NCI-H526 treated with DMSO at 0.1 percent for 48 hours (cell line): ENCODE measurements at regions not wholly inside any gene's neighbourhood (a gene's known extent, or its start where the extent isn't known, plus 50 kb on each side); places are given as distances from the start of the nearest gene placed in this dataset.
"Not testable (repeated sequence)": the region's sequence is repeated elsewhere in the genome, so short reads cannot be mapped to it uniquely, and the experiment has no call there.

Experiments used
- DNase-seq: peaks from one replicate; lab custom pipeline; 2025; lab: John Stamatoyannopoulos, UW

DNA sequence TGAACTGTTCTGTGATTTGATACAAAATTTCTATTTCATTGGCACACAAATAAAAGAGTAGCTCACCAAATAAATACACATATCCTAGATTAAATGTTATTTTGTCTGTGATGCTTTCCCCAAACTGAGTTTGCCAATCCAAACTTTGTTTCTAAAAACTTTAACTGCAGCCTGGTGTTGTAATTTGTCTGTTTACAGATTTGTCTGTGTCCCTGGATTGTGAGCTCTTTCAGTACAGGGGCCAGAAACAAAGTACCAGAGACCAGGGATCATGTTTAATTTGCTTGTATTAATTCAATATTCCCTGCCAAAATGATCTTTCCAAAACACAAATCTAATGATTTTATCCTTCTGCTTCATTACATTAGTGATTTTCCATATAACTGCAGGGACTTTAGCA, 1044.6 kb upstream of the GJE1 start:
- no peak for DNase-seq

DNA sequence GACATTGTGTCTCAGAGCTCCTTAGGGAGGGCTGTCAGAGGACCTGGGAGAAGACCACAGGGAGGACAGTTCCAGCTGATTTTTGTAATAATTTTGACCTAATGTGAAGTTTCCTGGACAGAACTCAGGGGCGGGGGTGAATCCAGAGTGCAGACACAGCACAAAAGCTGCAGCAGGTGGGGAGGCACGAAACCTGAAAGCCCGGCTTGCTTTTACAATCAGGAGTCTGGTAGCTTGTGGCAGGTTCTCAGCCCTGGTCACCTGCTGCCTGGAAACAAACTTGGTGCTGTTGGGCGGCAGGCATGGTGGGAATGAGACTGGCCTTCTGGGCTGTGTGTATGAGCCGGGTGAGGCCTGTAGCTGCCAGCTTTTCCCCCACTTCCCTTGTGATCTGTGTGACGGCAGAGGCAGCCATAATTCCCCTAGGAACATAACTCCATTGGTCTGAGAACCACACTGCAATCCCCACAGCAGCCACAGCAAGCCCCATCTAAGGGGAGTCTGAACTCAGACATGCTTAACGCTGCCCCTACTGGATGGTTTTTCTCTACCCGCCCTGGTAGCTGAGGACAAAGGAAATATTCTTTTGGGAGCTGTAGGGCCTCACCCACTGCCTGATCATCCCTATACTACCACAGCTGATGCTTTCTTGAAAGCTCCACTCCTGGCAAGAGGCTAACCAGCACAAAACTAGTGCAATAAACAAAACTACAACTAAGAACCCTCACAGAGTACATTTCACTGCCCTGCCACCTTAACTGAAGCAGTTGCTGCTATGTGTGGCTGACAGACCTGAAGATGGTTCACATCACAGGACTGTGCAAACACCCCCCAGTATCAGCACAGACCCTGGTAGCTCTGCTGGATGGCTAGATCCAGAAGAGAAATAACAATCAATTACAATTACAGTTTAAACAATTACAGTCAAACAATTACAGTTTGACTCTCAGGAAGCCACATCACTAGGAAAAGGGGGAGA, 1055.1 kb upstream of the GJE1 start:
- peak; percentile 32 for DNase-seq

DNA sequence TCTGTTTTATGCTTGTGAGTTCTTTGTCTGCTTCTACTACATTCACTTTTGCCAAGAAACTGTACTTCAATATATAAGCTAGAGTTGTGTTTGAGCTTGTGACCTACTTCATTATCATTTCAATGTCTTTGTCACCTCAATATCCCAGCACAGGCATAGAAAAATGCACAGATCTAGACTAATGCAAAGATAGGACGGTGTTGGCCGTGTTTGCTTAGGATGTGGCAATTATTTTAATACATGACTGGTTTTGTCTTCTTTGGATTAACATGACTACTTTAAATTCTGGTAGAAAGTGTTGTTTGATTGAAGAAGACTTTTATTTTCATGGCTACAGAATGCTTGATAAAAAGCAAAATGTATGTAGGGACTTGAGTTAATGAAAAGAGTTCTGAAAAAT, 1075.0 kb upstream of the GJE1 start:
- no peak for DNase-seq

DNA sequence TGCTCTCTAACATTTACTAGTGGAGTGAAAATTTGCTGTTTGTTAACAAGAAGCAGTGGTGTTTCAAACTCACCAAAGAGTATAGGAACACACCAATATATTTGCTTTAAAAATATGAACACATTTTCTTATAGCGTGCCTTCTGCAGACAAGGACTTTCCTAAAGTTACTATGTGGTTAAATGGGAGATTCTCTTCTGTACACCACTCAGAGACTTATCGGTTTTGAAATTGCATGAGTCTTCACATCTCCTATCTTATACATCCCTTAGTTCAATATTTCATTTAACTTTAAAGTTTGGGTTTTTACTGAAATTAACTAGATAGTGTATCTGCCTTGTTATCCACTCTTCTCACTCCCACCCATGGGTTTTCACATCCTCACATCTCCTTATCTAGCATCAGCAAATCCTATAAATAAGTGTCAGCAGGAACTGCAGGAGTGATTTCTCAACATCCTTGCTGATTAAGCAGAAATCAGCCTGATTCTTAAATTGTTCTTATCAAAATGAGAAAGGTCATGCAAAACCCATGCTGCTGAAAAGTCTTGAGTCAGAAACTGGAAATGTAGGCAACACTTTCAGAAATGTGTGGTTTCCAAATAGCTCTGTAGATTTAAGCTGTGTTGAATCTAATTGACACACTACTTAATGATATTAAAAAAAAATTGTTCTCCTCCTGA, 1075.6 kb upstream of the GJE1 start:
- no peak for DNase-seq

DNA sequence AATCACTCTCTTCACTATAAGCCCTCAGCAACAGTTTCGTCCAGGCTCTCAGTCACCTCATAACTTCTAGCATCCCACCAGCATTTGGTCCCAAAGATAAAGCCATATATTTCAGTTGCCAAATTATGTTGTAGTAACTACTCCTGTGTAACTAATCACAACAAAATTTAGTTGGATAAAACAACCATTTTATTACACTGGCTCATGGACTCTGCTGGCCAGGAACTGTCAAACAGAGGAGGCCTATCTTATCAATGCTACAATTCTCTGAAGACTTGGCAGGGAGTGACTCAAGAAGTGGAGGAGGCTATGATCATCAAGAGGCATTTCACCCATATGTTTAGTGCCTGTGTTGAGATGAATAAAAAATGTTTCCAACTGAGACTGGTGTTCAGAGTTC, 1082.3 kb upstream of the GJE1 start:
- DNase-seq: no peak

DNA sequence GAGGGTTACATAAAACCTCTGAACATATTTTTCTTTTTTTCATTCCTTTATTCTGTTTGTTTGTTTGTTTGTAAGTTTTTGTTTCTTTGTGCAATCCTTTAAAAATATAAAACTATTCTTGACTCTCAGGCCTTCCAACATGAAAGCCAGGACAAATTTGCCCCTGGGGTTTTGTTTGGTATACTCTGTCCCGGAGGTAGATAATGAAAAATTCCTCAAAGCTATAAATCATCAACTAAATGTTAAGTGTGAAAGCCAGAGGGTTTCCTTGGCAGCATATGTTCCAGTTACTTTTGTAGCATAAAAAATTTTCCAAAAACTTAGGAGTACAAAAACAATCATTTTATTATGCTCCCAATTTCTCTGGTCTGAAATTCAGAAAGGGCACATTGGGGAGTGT, 1084.3 kb upstream of the GJE1 start:
- no peak for DNase-seq

DNA sequence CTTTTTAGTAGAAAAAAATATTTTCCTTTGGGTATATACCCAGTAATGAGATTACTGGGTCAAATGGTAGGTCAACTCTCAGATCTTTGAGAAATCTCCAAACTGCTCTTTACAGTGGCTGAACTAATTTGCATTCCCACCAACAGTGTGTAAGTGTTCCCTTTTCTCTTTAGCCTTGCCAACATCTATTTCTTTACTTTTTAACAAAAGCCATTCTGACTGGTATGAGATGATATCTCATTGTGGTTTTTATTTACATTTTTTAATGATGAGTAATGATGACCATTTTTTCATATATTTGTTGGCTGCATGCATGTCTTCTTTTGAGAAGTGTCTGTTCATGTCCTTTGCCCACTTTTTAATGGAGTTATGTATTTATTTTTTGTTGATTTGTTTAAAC, 1086.2 kb upstream of the GJE1 start:
- not testable (repeated sequence) for DNase-seq

DNA sequence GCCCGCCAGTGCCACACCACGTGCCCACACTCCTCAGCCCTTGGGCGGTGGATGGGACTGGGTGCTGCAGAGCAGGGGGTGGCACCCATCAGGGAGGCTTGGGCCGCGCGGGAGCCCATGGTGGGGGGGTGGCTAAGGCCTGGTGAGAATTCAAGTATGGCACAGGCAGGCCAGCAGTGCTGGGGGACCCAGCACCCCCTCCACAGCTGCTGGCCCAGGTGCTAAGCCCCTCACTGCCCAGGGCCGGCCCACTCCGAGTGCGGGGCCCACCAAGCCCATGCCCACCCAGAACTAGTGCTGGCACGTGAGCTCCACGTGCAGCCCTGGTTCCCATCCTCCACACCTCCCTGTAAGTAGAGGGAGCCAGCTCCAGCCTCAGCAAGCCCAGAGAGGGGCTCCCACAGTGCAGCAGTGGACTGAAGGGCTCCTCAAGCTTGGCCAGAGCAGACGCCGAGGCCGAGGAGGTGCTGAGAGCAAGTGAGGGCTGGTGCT, 1091.1 kb upstream of the GJE1 start:
- DNase-seq: no peak

DNA sequence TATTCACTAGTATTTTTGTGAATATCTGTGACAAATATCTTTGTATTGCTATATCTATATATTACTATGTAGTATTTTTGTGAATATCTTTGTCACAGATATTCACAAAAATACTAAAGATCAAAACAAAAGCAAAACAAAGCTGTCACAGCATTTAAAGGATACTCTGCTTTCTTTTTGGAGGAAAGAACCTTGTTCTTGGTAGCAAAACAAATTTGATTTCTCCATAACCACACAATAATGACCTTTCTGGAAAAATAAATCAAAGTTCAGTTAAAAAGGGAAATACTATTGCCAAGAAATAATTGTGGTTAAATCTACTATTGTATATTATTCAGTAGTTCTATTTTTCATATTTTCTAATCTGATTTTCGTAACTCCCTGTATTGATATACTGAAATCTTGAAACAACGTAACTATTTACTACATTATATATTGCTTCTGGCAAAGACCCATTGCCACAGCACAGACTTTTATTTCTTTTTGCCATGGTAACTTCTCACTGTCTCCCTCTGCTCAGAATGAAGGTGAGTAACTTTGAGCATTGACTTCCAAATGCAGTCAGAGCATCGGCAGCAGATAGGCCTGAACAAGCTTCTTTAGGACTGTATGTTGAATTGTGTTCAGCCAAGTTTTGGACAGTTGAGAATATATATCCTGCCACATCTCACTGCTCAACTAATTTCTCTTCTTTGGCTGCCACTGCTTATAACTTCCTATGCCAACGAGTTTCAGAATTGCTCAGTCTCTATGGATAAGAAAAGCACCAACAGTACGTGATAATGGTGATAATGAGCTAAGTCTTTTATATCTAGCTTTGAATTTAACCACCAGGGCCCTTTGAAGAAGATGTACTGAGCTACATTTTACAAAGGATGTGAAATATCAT, 1097.2 kb upstream of the GJE1 start:
- no peak for DNase-seq

DNA sequence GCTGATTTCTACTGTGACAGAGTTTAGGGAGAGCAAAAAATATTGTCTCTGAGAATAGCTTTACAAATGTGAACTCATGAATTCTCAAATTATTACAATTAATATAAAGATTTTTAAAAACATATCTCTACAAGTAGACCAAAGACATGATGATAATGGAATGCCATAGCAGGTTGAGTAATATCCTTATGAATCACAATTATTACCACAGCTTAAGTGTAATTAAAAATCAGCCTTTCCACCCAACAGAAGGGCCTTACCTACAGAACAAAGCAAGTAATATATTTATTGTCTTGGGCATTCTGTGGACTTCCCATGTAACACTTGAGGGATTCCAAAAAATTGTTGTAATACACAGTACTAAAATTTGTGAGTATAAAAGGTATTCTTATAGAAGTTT, 1099.6 kb upstream of the GJE1 start:
- no peak for DNase-seq

DNA sequence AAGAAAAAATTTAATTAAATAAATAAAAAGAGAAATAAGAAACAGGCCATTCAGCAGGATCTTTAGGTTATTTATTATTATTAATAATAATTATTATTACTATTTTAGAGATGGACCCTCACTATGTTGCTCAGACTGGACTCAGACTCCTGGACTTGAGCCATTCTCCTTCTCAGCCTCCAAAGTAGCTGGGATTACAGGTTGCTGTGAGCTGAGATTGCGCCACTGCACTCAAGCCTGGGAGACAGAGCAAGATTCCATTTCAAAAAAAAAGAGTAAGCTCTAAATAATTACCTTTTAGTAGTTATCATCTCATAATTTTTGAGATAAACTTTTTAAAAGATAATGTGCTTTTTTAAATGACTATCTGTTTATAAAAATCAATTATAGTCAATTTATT, 1102.8 kb upstream of the GJE1 start:
- no peak for DNase-seq

DNA sequence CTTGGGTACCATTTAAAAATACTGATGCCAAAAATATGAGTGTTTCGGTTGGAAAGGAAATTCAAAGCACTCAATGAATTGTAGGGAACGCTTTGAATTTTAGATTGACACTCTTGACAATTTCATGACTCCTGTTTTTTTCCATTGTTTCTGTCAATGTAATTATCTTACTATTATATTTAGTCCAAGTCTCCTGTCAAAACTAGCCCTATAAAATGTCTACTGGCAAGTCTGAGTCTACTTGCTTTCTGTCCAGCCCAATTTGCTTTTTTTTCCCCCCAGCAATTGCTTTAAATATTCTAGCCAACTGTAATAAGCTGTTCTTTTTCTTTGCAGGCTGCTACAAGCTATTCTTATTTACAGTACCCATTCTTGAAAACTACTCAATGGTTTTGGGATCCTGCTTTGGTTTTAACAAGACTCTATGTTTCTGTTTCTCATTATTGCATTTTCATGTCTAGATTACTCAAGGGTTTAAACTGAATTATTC, 1103.9 kb upstream of the GJE1 start:
- DNase-seq: no peak

DNA sequence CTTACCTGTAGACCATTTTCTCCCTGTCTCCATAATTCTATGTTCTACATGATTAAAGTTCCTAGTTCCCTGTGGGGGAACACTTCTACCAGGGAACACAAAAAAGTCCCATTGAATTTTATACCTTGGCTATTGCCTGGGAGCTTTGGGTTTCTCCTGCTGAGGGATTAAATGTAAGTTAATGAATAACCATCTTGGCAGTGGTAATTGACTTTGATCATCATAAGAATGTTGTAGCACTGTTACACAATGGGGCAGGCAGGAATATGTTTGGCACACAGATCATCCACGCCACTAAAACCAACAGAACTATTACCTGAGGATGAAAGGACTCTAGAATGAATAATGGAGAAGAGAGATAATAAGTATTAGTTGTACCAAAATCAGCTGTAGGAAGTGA, 1106.2 kb upstream of the GJE1 start:
- no peak for DNase-seq

DNA sequence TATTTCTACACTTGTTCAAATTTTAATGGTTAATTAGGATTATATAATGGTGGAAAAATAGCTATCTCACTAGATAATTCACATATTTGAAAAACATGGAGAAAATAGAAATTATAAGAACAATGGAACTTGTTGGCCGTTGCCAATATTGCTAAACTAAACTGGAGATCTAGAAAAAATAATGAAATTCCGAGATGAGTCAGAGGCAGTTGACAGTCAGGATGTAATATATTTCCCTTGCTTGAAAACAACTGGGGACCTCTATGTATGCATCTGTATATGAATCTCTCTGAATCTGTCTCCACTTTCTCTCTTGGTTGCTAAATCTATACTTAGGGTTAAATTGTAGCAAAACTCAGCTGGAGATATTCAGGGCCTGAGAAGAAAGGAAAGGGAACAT, 1108.2 kb upstream of the GJE1 start:
- no peak for DNase-seq

DNA sequence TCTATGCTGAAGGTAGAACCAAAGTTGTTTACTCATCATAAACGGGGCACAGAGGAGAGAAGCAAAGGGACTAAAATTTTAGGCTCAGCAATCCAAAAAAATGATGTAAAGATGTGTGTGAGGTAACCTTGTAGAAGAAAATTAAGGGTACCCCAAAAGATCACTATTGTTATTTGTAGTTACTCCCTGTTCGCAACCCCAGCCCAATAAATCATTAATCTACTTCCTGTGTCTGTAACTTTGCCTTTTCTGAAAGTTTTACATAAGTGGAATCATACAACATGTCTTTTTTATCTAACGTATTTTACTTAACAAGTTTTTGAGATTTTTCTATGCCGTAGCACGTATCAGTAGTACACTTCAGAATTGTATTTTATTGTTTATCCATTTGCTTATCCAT, 1114.8 kb upstream of the GJE1 start:
- DNase-seq: no peak

DNA sequence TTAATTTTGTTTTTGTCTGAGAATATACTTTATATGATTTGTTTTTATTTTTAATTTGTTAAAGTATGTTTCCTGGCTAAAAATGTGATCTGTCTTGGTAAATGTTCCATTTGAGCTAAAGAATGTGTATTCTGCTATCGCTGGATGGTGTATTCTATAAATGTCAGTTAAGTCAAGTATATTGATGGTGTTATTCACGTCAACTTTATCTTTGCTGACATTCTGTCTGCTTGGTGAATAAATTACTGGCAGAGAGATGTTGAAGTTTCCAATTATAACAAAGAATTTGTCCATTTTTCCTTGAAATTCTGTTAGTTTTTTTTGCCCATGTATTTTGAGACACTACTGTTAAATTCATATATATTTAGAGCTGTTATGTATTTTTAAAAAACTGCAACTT, 1131.8 kb upstream of the GJE1 start:
- DNase-seq: no peak

DNA sequence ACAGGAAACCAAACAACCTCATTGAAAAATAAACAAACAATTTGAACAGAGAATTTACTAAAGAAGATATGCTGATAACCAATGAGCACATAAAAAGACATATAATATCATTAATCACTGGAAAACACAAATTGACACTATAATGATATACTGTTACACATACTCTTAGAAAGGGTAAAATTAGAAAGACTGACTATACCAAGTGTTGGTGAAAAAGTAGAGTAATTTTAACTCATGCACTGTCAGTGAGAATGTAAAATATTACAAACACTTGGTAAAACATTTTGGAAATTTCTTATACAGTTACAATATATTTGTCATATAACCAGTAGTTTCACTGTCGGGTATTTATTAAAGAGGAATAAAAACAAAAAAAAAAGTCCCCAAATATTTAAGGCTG, 1139.2 kb upstream of the GJE1 start:
- no peak for DNase-seq

DNA sequence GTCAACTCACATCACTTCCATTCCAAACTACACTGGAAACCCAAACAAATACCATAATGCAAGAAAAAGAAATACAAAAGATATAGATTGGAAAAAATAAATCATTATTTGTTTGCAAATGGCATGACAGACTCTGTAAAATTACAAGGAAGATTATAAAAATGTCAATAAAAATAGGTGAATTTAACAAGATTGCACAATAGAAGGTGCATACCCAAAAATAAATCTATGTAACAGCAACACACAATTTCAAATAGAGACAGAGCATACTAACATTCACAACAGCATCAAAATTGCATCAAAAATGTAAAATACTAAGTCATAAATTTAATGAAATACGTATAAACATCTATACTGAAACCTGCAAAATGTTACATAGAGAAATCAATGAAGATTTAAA, 1140.0 kb upstream of the GJE1 start:
- no peak for DNase-seq

DNA sequence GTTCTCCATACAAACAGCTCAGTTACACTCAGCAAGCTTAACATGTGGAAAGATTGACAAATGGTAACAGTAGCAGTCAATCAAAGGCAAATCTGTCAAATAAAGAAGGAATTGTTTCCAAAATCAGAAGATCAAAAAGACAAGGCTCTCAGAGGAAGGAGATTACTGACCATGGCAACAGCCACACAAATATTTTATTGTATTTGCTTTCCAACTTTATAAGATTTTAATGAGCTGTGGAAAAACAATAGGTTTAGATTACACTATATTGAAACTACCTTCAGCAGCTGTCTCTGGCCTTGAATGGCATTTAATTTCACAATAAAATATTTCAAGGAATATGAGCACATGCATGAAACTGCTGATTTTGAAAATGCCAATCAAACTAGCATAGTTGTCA, 1143.9 kb upstream of the GJE1 start:
- no peak for DNase-seq

DNA sequence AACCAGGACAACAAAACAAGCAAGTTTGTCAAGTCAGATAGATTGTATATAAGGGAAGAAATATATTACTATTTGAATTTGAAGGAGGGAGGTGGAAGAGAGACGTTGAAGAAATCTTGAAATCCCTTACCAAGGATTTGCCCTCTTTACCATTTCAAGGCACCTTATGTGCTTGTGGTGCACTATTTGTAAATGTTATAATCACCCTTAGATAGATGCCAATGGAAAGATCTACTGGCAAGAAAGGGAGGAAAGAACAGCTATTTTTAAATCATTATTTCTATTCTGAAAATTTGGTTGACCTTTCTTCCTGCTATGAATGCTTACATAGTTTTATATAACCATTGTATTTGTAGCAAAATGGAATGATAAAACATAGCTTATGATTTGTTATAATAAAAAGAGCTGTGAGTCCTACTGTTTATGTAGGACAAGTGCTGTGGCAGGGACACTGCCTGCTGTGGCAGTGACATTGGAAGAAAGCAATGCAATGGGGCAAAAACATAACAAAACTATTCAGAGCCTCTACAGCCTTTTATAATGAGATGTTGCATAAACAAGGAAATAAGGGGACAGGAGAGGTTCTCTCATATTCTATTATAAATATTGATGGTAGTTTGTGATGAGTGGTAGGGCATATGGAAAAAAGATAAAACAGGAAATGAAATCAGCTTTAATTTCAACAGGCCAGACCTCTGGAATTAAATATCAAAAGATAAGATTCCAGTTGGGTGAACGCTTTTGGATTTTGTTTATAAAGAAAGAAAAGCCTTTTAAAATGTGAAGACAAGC, 1145.2 kb upstream of the GJE1 start:
- DNase-seq: no peak

DNA sequence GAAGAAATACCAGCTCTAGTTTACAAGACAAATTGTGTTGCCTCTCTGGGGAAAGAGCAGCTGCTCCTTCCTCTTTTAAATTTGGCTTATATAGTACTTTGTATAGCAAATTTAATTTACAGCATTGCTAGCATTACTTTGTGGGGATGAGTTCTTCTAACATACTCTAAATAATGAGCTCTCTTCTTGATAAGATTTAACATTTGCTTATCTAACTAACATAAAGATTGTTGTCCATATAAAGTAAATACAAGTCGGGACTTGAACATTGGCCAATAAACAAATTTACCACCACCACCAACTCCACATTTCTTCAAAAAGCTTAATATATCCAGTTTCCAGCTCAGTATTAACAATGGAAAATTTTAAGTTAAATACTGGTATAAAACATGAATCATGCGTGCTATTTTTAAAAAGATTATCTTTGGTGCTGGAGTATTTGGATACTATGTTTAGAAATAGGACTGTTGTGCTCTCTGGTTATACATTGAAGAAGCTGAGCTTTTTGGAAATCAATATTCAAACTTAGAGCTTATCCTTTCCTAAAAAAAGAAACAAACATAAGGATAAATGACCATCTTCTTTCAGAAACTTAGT, 1146.9 kb upstream of the GJE1 start:
- DNase-seq: no peak
